GM12892 (cell line): ENCODE measurements at regions not wholly inside any gene's neighbourhood (a gene's known extent, or its start where the extent isn't known, plus 50 kb on each side); places are given as distances from the start of the nearest gene placed in this dataset.

ENCODE experiments used
- POLR2A ChIP-seq: IDR thresholded peaks from 2 replicates; pipeline ENCODE4 v1.6.1; 2011; ENCODE audit warnings: low read depth, low read length, control low read depth
- POLR2AphosphoS5 ChIP-seq: IDR thresholded peaks from 2 replicates; pipeline ENCODE4 v1.6.1; 2011; ENCODE audit warnings: low read depth, low read length, control low read depth
- TAF1 ChIP-seq: IDR thresholded peaks from 2 replicates; pipeline ENCODE4 v1.6.1; 2011; ENCODE audit warnings: low read depth, mild to moderate bottlenecking, control low read depth, low read length, borderline replicate concordance

DNA sequence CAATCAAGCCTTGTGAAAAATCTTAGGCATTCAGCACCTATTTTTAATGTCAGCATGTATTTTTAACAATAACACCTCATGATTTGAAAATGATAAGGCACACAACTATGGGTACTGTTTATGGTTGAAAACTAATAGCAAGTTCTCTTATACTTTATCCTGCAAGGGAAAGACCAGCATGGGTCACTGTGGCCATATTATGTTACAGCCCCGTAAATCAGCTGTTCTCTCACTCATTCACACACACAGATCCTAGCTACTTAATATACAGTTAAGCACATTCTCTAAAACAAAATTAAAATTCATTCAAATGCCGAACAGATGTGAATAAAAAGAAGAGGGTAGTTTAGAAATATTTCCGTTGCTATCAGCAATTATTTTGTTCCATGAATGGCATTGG, 224.4 kb downstream of the OGFRL1 start:
- TF ChIP-seq POLR2AphosphoS5, result no peak
- TF ChIP-seq POLR2A, result no peak
- no peak for TF ChIP-seq TAF1
